IMR-90 (cell line): ENCODE measurements at regions not wholly inside any gene's neighbourhood (a gene's known extent, or its start where the extent isn't known, plus 50 kb on each side); places are given as distances from the start of the nearest gene placed in this dataset.

Source experiments
- ATAC-seq: fragments of 200-7000 bp; cut with Tn5 transposase; 2 replicates; pipeline ENCODE4 v1.9.1; 2020; ENCODE audit warnings: low read depth, mild to moderate bottlenecking, moderate library complexity
- BruUV-seq: library from RNA; stranded (reverse); fragments of 400-500 nt; replicated peaks from 2 replicates; lab custom pipeline; 2021; lab: Mats Ljungman, UMichigan
- CTCF ChIA-PET: fragments of 300-600 bp; formaldehyde crosslinking; extraction: SDS; loops from one replicate; lab custom pipeline; 2021; ENCODE audit warnings: antibody characterized with exemption; lab: Yijun Ruan, JAX
- POLR2A ChIA-PET: fragments of 300-600 bp; sonication (Branson Sonifier 250); formaldehyde crosslinking; loops from one replicate; lab custom pipeline; 2022; ENCODE audit warnings: antibody characterized with exemption; ENCODE audit not compliant: unreplicated experiment; lab: Charles Lee
- DNase-seq: peaks from one replicate; pipeline ENCODE4 v3.0.0; 2013
- H2AFZ ChIP-seq: replicated peaks from 2 replicates; pipeline ENCODE3; 2013; ENCODE audit warnings: low read length, mild to moderate bottlenecking; ENCODE audit not compliant: poor library complexity
- H2AK5ac ChIP-seq: 2 replicates; pipeline ENCODE4 v1.6.1; 2013; ENCODE audit warnings: low read depth, low read length, inconsistent platforms
- H2AK9ac ChIP-seq: replicated peaks from 2 replicates; pipeline ENCODE3; 2013; ENCODE audit warnings: mild to moderate bottlenecking, low read depth, low read length, moderate library complexity; ENCODE audit not compliant: poor library complexity
- H2BK120ac ChIP-seq: 2 replicates; pipeline ENCODE4 v1.6.1; 2013; ENCODE audit warnings: low read depth, low read length, inconsistent platforms
- H2BK15ac ChIP-seq: 3 replicates; pipeline ENCODE4 v1.6.1; 2013; ENCODE audit warnings: low read depth, low read length, inconsistent platforms
- H2BK20ac ChIP-seq: 2 replicates; pipeline ENCODE4 v1.6.1; 2013; ENCODE audit warnings: low read depth, mild to moderate bottlenecking, inconsistent platforms, low read length, moderate library complexity
- H2BK5ac ChIP-seq: 2 replicates; pipeline ENCODE4 v1.6.1; 2013; ENCODE audit warnings: mild to moderate bottlenecking, low read depth, low read length, inconsistent platforms; ENCODE audit not compliant: poor library complexity, severe bottlenecking
- H3K14ac ChIP-seq: replicated peaks from 2 replicates; pipeline ENCODE4 v1.6.1; 2013; ENCODE audit warnings: low read depth, low read length, inconsistent platforms
- H3K18ac ChIP-seq: 2 replicates; pipeline ENCODE4 v1.6.1; 2013; ENCODE audit warnings: low read depth, low read length, control low read depth
- H3K23ac ChIP-seq: 2 replicates; pipeline ENCODE4 v1.6.1; 2013; ENCODE audit warnings: low read depth, low read length, inconsistent platforms
- H3K27ac ChIP-seq: 2 replicates; pipeline ENCODE4 v1.5.1; 2013; ENCODE audit warnings: mild to moderate bottlenecking, control low read depth, low read length; ENCODE audit not compliant: insufficient read depth
- H3K27me3 ChIP-seq: 2 replicates; pipeline ENCODE4 v1.6.1; 2013; ENCODE audit warnings: low read length; ENCODE audit not compliant: control insufficient read depth, insufficient read depth
- H3K36me3 ChIP-seq: 2 replicates; pipeline ENCODE4 v1.6.1; 2013; ENCODE audit warnings: low read length, mixed read lengths; ENCODE audit not compliant: control insufficient read depth, insufficient read depth
- H3K4ac ChIP-seq: 2 replicates; pipeline ENCODE4 v1.6.1; 2013; ENCODE audit warnings: low read depth, low read length, inconsistent platforms
- H3K4me1 ChIP-seq: 2 replicates; pipeline ENCODE4 v1.6.1; 2013; ENCODE audit warnings: low read length, mixed read lengths; ENCODE audit not compliant: control insufficient read depth, insufficient read depth
- H3K4me2 ChIP-seq: 2 replicates; pipeline ENCODE4 v1.6.1; 2013; ENCODE audit warnings: low read depth, mild to moderate bottlenecking, control low read depth, low read length, moderate library complexity
- H3K4me3 ChIP-seq: 2 replicates; pipeline ENCODE4 v1.5.1; 2013; ENCODE audit warnings: low read depth, mild to moderate bottlenecking, control low read depth, low read length, moderate library complexity; ENCODE audit not compliant: insufficient read depth
- H3K56ac ChIP-seq: 2 replicates; pipeline ENCODE4 v1.6.1; 2013; ENCODE audit warnings: low read length, inconsistent platforms; ENCODE audit not compliant: insufficient read depth; ENCODE audit errors: extremely low read depth
- H3K79me1 ChIP-seq, 2 experiments: 2 replicates each; pipeline ENCODE4 v1.6.1; 2013; ENCODE audit warnings: low read length in 2 of 2, inconsistent platforms in 1 of 2, low read depth in 1 of 2
- H3K9ac ChIP-seq: 2 replicates; pipeline ENCODE4 v1.6.1; 2013; ENCODE audit warnings: low read depth, low read length, control low read depth
- H3K9me1 ChIP-seq: 2 replicates; pipeline ENCODE4 v1.6.1; 2013; ENCODE audit warnings: low read length, inconsistent platforms; ENCODE audit not compliant: insufficient read depth
- H3K9me3 ChIP-seq: 2 replicates; pipeline ENCODE4 v1.6.1; 2013; ENCODE audit warnings: low read length; ENCODE audit not compliant: control insufficient read depth, insufficient read depth
- H4K20me1 ChIP-seq: 2 replicates; pipeline ENCODE4 v1.6.1; 2013; ENCODE audit warnings: low read length, inconsistent platforms; ENCODE audit not compliant: insufficient read depth
- H4K5ac ChIP-seq: 2 replicates; pipeline ENCODE4 v1.6.1; 2013; ENCODE audit warnings: mild to moderate bottlenecking, low read depth, low read length, control low read depth
- H4K8ac ChIP-seq, 2 experiments: 2 replicates each; pipeline ENCODE4 v1.6.1; 2013; ENCODE audit warnings: low read depth in 2 of 2, low read length in 2 of 2, control low read depth in 1 of 2, inconsistent platforms in 1 of 2
- H4K91ac ChIP-seq: 2 replicates; pipeline ENCODE4 v1.6.1; 2013; ENCODE audit warnings: low read depth, low read length, inconsistent platforms; ENCODE audit not compliant: insufficient read depth
- BHLHE40 ChIP-seq: fragments of 150-350 bp; IDR thresholded peaks from 2 replicates; pipeline ENCODE4 v1.6.1; 2016; ENCODE audit warnings: mild to moderate bottlenecking, low read depth, low read length
- CEBPB ChIP-seq: IDR thresholded peaks from 2 replicates; pipeline ENCODE4 v1.6.1; 2012; ENCODE audit warnings: low read depth, low read length, improper control_type of control experiment
- CHD1 ChIP-seq: IDR thresholded peaks from 2 replicates; pipeline ENCODE4 v1.6.1; 2012; ENCODE audit warnings: low read depth, low read length, improper control_type of control experiment
- FOS ChIP-seq: fragments of 150-350 bp; IDR thresholded peaks from 2 replicates; pipeline ENCODE4 v1.6.1; 2016; ENCODE audit warnings: low read depth, low read length
- MAFK ChIP-seq: IDR thresholded peaks from 2 replicates; pipeline ENCODE4 v1.6.1; 2012; ENCODE audit warnings: low read depth, low read length, improper control_type of control experiment
- MAZ ChIP-seq: IDR thresholded peaks from 2 replicates; pipeline ENCODE4 v1.6.1; 2012; ENCODE audit warnings: low read depth, mild to moderate bottlenecking, low read length, improper control_type of control experiment, moderate library complexity, borderline replicate concordance
- MXI1 ChIP-seq: IDR thresholded peaks from 2 replicates; pipeline ENCODE4 v1.6.1; 2012; ENCODE audit warnings: low read depth, mild to moderate bottlenecking, low read length, moderate library complexity, borderline replicate concordance
- NFE2L2 ChIP-seq: fragments of 150-350 bp; IDR thresholded peaks from 2 replicates; pipeline ENCODE4 v1.6.1; 2016; ENCODE audit warnings: low read depth, mild to moderate bottlenecking, low read length
- POLR2A ChIP-seq: IDR thresholded peaks from 2 replicates; pipeline ENCODE4 v1.6.1; 2012; ENCODE audit warnings: mild to moderate bottlenecking, low read depth, low read length
- RAD21 ChIP-seq: IDR thresholded peaks from 2 replicates; pipeline ENCODE4 v1.6.1; 2012; ENCODE audit warnings: low read length, improper control_type of control experiment
- RCOR1 ChIP-seq: IDR thresholded peaks from 2 replicates; pipeline ENCODE4 v1.6.1; 2012; ENCODE audit warnings: mild to moderate bottlenecking, low read length, improper control_type of control experiment; ENCODE audit not compliant: insufficient replicate concordance
- RFX5 ChIP-seq: IDR thresholded peaks from 2 replicates; pipeline ENCODE4 v1.8.0; 2012; ENCODE audit warnings: low read depth, mild to moderate bottlenecking, low read length, moderate library complexity
- SMC3 ChIP-seq: fragments of 150-350 bp; IDR thresholded peaks from 2 replicates; pipeline ENCODE4 v1.6.1; 2016; ENCODE audit warnings: low read depth, mild to moderate bottlenecking, antibody characterized with exemption, low read length, moderate library complexity
- dilution Hi-C: fragments of 300-500 bp; cut with HindIII; formaldehyde crosslinking; loops from one replicate; pipeline ENCODE4 v1.14.3; 2018; ENCODE audit warnings: low sequenced_read_pairs; ENCODE audit not compliant: unreplicated experiment
- in situ Hi-C: fragments of 300-500 bp; cut with MboI; formaldehyde crosslinking; loops from 3 replicates; pipeline ENCODE4 v1.14.3; 2019; ENCODE audit warnings: low sequenced_read_pairs, inconsistent platforms, mixed read lengths
- intact Hi-C: fragments of 100-400 bp; cut with micrococcal nuclease; formaldehyde crosslinking; loops from 2 replicates; pipeline ENCODE4 v1.10.0; 2022
- TF ChIP-seq, protein P1 (sequence below): fragments of 150-350 bp; IDR thresholded peaks from 2 replicates; pipeline ENCODE4 v1.6.1; 2016; ENCODE audit warnings: low read depth, mild to moderate bottlenecking, low read length, moderate library complexity, borderline replicate concordance
- TF ChIP-seq, protein P2 (sequence below): fragments of 150-350 bp; IDR thresholded peaks from 2 replicates; pipeline ENCODE4 v1.6.1; 2017; ENCODE audit warnings: mild to moderate bottlenecking, antibody characterized with exemption, low read length, low read depth
- TF ChIP-seq, protein P3 (sequence below): conservative IDR thresholded peaks from 2 replicates; pipeline ENCODE4 v1.5.1; 2012; ENCODE audit warnings: mild to moderate bottlenecking, low read depth, low read length, improper control_type of control experiment

DNA sequence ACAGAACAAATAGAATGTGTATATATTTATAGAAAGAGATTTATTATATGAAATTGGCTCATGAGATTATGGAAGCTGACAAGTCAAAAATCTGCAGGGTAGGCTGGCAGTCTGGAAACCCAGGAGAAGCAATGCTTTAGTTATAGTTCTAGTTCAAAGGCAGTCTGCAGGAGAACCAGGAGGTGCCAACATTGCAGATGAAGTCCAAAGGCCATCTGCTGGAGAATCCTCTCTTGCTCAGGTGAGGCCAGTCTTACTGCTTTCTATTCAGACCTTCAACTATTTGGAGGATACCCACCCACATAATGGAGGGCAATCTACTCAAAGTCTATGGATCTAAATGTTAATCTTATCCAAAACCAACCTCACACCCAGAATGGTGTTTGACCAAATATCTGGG lies 75.9 kb upstream of the MRPS6 start:
- Histone ChIP-seq H2BK20ac (no peak overlapping the region), H3K4me2 (no peak overlapping the region), H2AK9ac (no peak overlapping the region), H3K27ac (no peak overlapping the region), H3K14ac (no peak overlapping the region), H3K18ac (no peak overlapping the region), H3K56ac (no peak overlapping the region), H2BK120ac (no peak overlapping the region), H3K4me1 (no peaks in the 10 kb centered on the region), H3K23ac (no peak overlapping the region), H4K20me1 (no peaks in the 10 kb centered on the region), H3K9me1 (no peaks in the 10 kb centered on the region), H3K36me3 (no peaks in the 10 kb centered on the region), H3K9ac (no peak overlapping the region), H3K4ac (no peak overlapping the region), H2BK15ac (no peak overlapping the region), H2AFZ (no peak overlapping the region), H3K4me3 (no peak overlapping the region), H2AK5ac (no peak overlapping the region), H3K27me3 (peaks cover 4% of the 10 kb centered on the region), H3K9me3 (peaks cover 7% of the 10 kb centered on the region), H2BK5ac (no peak overlapping the region), H4K91ac (no peak overlapping the region), H4K8ac (no peak overlapping the region), H4K5ac (no peak overlapping the region), H3K79me1 (no peaks in the 10 kb centered on the region)
- in situ Hi-C loops (no loop called here), intact Hi-C loops (no loop called here), dilution Hi-C loops (no loop called here)
- ChIA-PET POLR2A (no interaction called here), CTCF (no interaction called here)
- BruUV-seq: no TSS peak
- TF ChIP-seq CHD1: no peak
- TF ChIP-seq, protein P1, sequence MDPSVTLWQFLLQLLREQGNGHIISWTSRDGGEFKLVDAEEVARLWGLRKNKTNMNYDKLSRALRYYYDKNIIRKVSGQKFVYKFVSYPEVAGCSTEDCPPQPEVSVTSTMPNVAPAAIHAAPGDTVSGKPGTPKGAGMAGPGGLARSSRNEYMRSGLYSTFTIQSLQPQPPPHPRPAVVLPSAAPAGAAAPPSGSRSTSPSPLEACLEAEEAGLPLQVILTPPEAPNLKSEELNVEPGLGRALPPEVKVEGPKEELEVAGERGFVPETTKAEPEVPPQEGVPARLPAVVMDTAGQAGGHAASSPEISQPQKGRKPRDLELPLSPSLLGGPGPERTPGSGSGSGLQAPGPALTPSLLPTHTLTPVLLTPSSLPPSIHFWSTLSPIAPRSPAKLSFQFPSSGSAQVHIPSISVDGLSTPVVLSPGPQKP: no peak
- TF ChIP-seq, protein P2, sequence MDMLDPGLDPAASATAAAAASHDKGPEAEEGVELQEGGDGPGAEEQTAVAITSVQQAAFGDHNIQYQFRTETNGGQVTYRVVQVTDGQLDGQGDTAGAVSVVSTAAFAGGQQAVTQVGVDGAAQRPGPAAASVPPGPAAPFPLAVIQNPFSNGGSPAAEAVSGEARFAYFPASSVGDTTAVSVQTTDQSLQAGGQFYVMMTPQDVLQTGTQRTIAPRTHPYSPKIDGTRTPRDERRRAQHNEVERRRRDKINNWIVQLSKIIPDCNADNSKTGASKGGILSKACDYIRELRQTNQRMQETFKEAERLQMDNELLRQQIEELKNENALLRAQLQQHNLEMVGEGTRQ: no peak
- no peak for TF ChIP-seq CEBPB
- no peak for TF ChIP-seq MAFK
- TF ChIP-seq RAD21: no peak
- TF ChIP-seq RFX5: no peak
- TF ChIP-seq SMC3: no peak
- TF ChIP-seq POLR2A: no peak
- TF ChIP-seq MXI1: no peak
- no peak for TF ChIP-seq FOS
- TF ChIP-seq RCOR1: no peak
- TF ChIP-seq BHLHE40: no peak
- no peak for TF ChIP-seq MAZ
- TF ChIP-seq, protein P3, sequence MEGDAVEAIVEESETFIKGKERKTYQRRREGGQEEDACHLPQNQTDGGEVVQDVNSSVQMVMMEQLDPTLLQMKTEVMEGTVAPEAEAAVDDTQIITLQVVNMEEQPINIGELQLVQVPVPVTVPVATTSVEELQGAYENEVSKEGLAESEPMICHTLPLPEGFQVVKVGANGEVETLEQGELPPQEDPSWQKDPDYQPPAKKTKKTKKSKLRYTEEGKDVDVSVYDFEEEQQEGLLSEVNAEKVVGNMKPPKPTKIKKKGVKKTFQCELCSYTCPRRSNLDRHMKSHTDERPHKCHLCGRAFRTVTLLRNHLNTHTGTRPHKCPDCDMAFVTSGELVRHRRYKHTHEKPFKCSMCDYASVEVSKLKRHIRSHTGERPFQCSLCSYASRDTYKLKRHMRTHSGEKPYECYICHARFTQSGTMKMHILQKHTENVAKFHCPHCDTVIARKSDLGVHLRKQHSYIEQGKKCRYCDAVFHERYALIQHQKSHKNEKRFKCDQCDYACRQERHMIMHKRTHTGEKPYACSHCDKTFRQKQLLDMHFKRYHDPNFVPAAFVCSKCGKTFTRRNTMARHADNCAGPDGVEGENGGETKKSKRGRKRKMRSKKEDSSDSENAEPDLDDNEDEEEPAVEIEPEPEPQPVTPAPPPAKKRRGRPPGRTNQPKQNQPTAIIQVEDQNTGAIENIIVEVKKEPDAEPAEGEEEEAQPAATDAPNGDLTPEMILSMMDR: no peak
- no peak for TF ChIP-seq NFE2L2
- ATAC-seq (no peak), DNase-seq (no peak)
